HG02973 (cell line): ENCODE measurements at regions not wholly inside any gene's neighbourhood (a gene's known extent, or its start where the extent isn't known, plus 50 kb on each side); places are given as distances from the start of the nearest gene placed in this dataset.
"Not testable (repeated sequence)": the region's sequence is repeated elsewhere in the genome, so short reads cannot be mapped to it uniquely, and the experiment has no call there.

Experiments used
- ATAC-seq: cut with Tn5 transposase; IDR thresholded peaks from one replicate; pipeline ENCODE4 v1.9.1; 2021; ENCODE audit warnings: moderate library complexity; ENCODE audit not compliant: unreplicated experiment

- ATAC-seq = no peak
Measured at GRCh38 chr1:98575955-98576354, 85.6 kb upstream of the SNX7 start.

GRCh38 chr1:98565951-98566350 lies 95.6 kb upstream of the SNX7 start:
- no peak for ATAC-seq

- no peak for ATAC-seq
Measured at GRCh38 chr1:98559291-98559690, 102.2 kb upstream of the SNX7 start.

- no peak for ATAC-seq
Measured at GRCh38 chr1:98557895-98558294, 103.6 kb upstream of the SNX7 start.

- no peak for ATAC-seq
Measured at GRCh38 chr1:98556521-98557158, 104.9 kb upstream of the SNX7 start.

GRCh38 chr1:98555814-98556213 lies 105.7 kb upstream of the SNX7 start:
- no peak for ATAC-seq

GRCh38 chr1:98552576-98553074 lies 108.9 kb upstream of the SNX7 start:
- ATAC-seq = not testable (repeated sequence)

GRCh38 chr1:98550076-98550475 lies 111.4 kb upstream of the SNX7 start:
- ATAC-seq = no peak

GRCh38 chr1:98546319-98546718 lies 115.2 kb upstream of the SNX7 start:
- no peak for ATAC-seq

- no peak for ATAC-seq
Measured at GRCh38 chr1:98538106-98538505, 123.4 kb upstream of the SNX7 start.

- no peak for ATAC-seq
Measured at GRCh38 chr1:98523256-98523655, 138.3 kb upstream of the SNX7 start.

GRCh38 chr1:98516306-98516705 lies 145.2 kb upstream of the SNX7 start:
- ATAC-seq = no peak

GRCh38 chr1:98515744-98516143 lies 145.8 kb upstream of the SNX7 start:
- ATAC-seq = no peak

GRCh38 chr1:98512216-98512615 lies 149.3 kb upstream of the SNX7 start:
- not testable (repeated sequence) for ATAC-seq

- ATAC-seq = no peak
Measured at GRCh38 chr1:98503771-98504170, 157.8 kb upstream of the SNX7 start.

GRCh38 chr1:98502937-98503336 lies 158.6 kb upstream of the SNX7 start:
- no peak for ATAC-seq

- ATAC-seq = no peak
Measured at GRCh38 chr1:98500324-98500723, 161.2 kb upstream of the SNX7 start.

- ATAC-seq = no peak
Measured at GRCh38 chr1:98498651-98499050, 162.9 kb upstream of the SNX7 start.

- no peak for ATAC-seq
Measured at GRCh38 chr1:98497497-98497896, 164.0 kb upstream of the SNX7 start.

GRCh38 chr1:98496256-98496995 lies 165.1 kb upstream of the SNX7 start:
- no peak for ATAC-seq

GRCh38 chr1:98493469-98493868 lies 168.1 kb upstream of the SNX7 start:
- ATAC-seq = no peak

- no peak for ATAC-seq
Measured at GRCh38 chr1:98490099-98490498, 171.4 kb upstream of the SNX7 start.
